Lung microvascular endothelial cell (primary cell): ENCODE measurements at regions not wholly inside any gene's neighbourhood (a gene's known extent, or its start where the extent isn't known, plus 50 kb on each side); places are given as distances from the start of the nearest gene placed in this dataset.

Experiments
- DNase-seq, 2 donors: peaks; one replicate each; pipeline versions ENCODE4 v3.0.0 to v3.0.0-alpha.2; 2010; ENCODE audit warnings: low read depth in 2 of 2

DNA sequence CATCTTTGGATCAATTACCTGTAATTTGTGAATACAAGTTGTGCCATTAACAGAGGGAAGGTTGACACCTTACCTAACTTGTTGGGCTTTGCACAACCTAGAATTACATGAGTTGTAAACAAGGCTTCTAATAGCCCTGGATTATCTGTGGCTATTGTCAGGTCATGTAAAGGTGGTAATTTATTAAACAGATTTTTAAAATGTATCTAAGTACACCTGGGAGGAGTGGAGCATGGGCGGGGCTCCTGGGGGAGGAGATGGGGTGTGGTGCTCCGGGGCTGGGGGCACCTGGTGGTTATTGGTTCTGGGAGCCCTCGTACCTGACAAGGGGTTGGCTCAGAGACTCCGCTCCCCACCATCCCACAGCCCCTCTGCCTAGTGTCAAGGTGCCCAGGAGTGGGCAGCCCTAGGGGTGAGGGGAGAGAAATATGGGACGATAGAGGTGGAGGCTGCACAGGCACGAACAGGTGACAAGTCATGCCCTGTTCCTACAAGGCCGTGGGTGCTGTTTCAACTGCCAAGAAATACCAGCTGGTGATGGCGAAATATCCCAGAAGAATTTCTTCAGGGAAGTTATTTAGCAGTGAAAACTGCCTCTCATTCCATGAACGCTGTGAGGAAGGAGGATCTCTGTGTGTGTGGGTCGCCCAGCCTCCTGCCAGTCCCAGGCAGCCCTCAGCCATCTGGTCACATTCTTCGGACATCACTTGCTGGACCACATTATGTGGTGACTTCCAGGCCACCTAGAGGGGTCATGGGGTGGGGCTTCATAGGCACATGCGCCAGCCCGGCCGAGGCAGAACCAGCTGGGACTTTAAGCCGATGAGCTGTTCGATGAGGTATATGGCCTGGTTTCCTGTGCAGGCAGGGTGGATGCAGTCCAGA, 55.5 kb upstream of the IRX3 start:
- DNase-seq: no peak

DNA sequence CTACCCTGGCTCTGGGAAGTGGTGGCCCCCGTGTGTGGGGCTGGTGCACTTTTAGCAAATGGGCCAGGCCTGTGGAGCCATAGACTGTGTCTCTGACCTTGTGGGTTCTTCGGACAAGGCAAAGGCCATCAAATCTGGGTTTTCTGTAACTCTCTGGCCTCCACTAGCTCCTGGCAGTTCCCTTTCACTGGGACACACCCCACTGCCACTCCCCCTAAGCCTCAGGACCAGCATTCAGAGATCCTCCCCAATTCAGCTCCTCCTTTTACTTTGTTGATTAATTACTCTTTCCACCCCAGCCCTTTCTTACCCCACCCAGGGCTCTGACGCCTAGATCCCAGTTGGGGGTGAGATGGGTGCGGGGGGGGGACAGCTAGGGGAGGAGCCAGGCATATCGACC, 53.9 kb upstream of the IRX3 start:
- DNase-seq: no peak

DNA sequence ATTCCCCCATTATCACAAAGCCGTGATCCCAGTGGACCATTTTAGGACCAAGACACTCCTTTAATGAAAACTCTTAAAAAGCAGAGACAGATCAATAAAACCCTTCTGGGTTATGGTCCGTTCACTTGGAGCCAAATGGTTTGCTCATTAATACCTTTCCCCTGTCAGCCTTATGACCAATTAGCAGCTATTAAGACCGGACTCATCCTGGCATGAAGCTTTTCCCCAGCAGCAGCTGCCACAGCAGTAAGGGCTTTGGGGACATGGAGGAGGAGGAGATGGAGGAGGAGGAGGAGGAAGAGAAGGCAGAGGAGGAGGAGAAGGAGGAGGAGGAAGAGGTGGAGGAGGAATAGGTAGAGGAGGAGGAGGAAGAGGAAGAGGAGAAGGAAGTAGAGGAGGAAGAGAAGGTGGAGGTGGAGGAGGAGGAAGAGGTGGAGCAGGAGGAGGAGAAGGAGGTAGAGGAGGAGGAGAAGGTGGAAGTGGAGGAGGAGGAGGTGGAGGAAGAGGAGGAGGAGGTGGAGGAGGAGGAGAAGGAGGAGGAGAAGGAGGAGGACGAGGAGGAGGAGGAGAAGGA, 50.1 kb upstream of the IRX3 start:
- DNase-seq: no peak
